NCI-H345 treated with DMSO at 0.1 percent for 48 hours (cell line): ENCODE measurements at regions not wholly inside any gene's neighbourhood (a gene's known extent, or its start where the extent isn't known, plus 50 kb on each side); places are given as distances from the start of the nearest gene placed in this dataset.

Experiments
- DNase-seq: peaks from one replicate; lab custom pipeline; 2025; ENCODE audit not compliant: unreplicated experiment; lab: John Stamatoyannopoulos, UW

- DNase-seq: no peak
Measured at GRCh38 chrX:39750848-39751247, 346.9 kb downstream of the BCOR start.

- DNase-seq: peak; percentile 14
Measured at GRCh38 chrX:39752815-39753214, 344.9 kb downstream of the BCOR start.

- no peak for DNase-seq
Measured at GRCh38 chrX:39753293-39753996, 344.3 kb downstream of the BCOR start.

GRCh38 chrX:39755143-39756032 lies 342.4 kb downstream of the BCOR start:
- no peak for DNase-seq

- no peak for DNase-seq
Measured at GRCh38 chrX:39756086-39756883, 341.5 kb downstream of the BCOR start.

GRCh38 chrX:39757971-39758370 lies 339.8 kb downstream of the BCOR start:
- no peak for DNase-seq

GRCh38 chrX:39758791-39759525 lies 338.8 kb downstream of the BCOR start:
- DNase-seq: no peak

GRCh38 chrX:39759526-39760224 lies 338.1 kb downstream of the BCOR start:
- DNase-seq: no peak

GRCh38 chrX:39760930-39761329 lies 336.8 kb downstream of the BCOR start:
- no peak for DNase-seq

GRCh38 chrX:39762266-39762841 lies 335.4 kb downstream of the BCOR start:
- no peak for DNase-seq

- peak; percentile 50 for DNase-seq
Measured at GRCh38 chrX:39764441-39764914, 333.3 kb downstream of the BCOR start.

- no peak for DNase-seq
Measured at GRCh38 chrX:39765327-39765726, 332.4 kb downstream of the BCOR start.

GRCh38 chrX:39766085-39766726 lies 331.6 kb downstream of the BCOR start:
- DNase-seq: no peak

- no peak for DNase-seq
Measured at GRCh38 chrX:39766855-39767254, 330.9 kb downstream of the BCOR start.

- no peak for DNase-seq
Measured at GRCh38 chrX:39767446-39767845, 330.3 kb downstream of the BCOR start.

- no peak for DNase-seq
Measured at GRCh38 chrX:39769748-39770147, 328.0 kb downstream of the BCOR start.

- DNase-seq: no peak
Measured at GRCh38 chrX:39771089-39771488, 326.7 kb downstream of the BCOR start.

GRCh38 chrX:39772057-39772832 lies 325.5 kb downstream of the BCOR start:
- no peak for DNase-seq
